B cell (primary cell): ENCODE measurements at regions not wholly inside any gene's neighbourhood (a gene's known extent, or its start where the extent isn't known, plus 50 kb on each side); places are given as distances from the start of the nearest gene placed in this dataset.

Experiments used
- ATAC-seq: fragments of 200-7000 bp; cut with Tn5 transposase; one replicate; pipeline ENCODE4 v1.10.0; 2021; ENCODE audit warnings: low read depth, mild to moderate bottlenecking, moderate number of reproducible peaks, moderate library complexity
- CTCF ChIA-PET: fragments of 350-600 bp; sonication (Branson Sonifier 250); formaldehyde crosslinking; loops from one replicate; lab custom pipeline; 2021; ENCODE audit warnings: antibody characterized with exemption, inconsistent platforms; lab: Charles Lee
- POLR2A ChIA-PET: fragments of 350-600 bp; sonication (Branson Sonifier 250); formaldehyde crosslinking; loops from one replicate; lab custom pipeline; 2021; ENCODE audit warnings: antibody characterized with exemption; lab: Charles Lee
- DNase-seq: peaks from one replicate; pipeline ENCODE4 v3.0.0; 2013
- H2AFZ ChIP-seq: 2 replicates; pipeline ENCODE4 v1.6.1; 2012; ENCODE audit warnings: mild to moderate bottlenecking, low read depth, low read length; ENCODE audit not compliant: insufficient read depth, poor library complexity, severe bottlenecking
- H3K27ac ChIP-seq, 2 donors: 1 replicate in 1 of 2; 2 replicates in 1 of 2; pipeline ENCODE4 v1.5.1; 2012 to 2013; ENCODE audit warnings: low read length in 2 of 2, mild to moderate bottlenecking in 2 of 2, moderate library complexity in 1 of 2
- H3K27me3 ChIP-seq, 4 experiments: fragments of 200-600 bp in 1 of 4; sonication (generic) in 1 of 4; replicated peaks in 1 of 4; 1 replicate in 2 of 4; 2 replicates in 2 of 4; pipeline versions ENCODE4 v1.6.1 to v1.7.0; 2013 to 2016; ENCODE audit warnings: low read length in 3 of 4, mild to moderate bottlenecking in 2 of 4, mixed read lengths in 1 of 4, moderate library complexity in 1 of 4; ENCODE audit not compliant: insufficient read depth in 4 of 4, control insufficient read depth in 3 of 4; ENCODE audit errors: control extremely low read depth in 1 of 4
- H3K36me3 ChIP-seq, 2 experiments: replicated peaks in 1 of 2; 1 replicate in 1 of 2; 2 replicates in 1 of 2; pipeline versions ENCODE4 v1.6.1 to v1.7.1; 2013; ENCODE audit warnings: low read length in 1 of 2; ENCODE audit not compliant: insufficient read depth in 2 of 2, control insufficient read depth in 1 of 2; ENCODE audit errors: control extremely low read depth in 1 of 2, extremely low read depth in 1 of 2
- H3K4me1 ChIP-seq, 2 donors: fragments of 200-600 bp in 1 of 2; sonication (generic) in 1 of 2; 1 replicate in 1 of 2; 2 replicates in 1 of 2; pipeline versions ENCODE4 v1.5.1 to v1.6.1; 2013 to 2017; ENCODE audit warnings: low read length in 2 of 2; ENCODE audit not compliant: control insufficient read depth in 2 of 2, insufficient read depth in 2 of 2
- H3K4me2 ChIP-seq: replicated peaks from 2 replicates; pipeline ENCODE3; 2012; ENCODE audit warnings: mild to moderate bottlenecking, low read depth, low read length; ENCODE audit not compliant: poor library complexity, severe bottlenecking
- H3K4me3 ChIP-seq, 5 experiments: fragments of 200-600 bp in 1 of 5; sonication (generic) in 1 of 5; 1 replicate in 3 of 5; 2 replicates in 2 of 5; pipeline versions ENCODE4 v1.5.1 to v1.7.0; 2011 to 2016; ENCODE audit warnings: low read length in 4 of 5, mild to moderate bottlenecking in 4 of 5, low read depth in 2 of 5, control low read depth in 1 of 5, moderate library complexity in 1 of 5; ENCODE audit not compliant: insufficient read depth in 1 of 5; ENCODE audit errors: control extremely low read depth in 1 of 5, extremely low read depth in 1 of 5
- H3K79me2 ChIP-seq: fragments of 200-600 bp; sonication (generic); one replicate; pipeline ENCODE4 v1.6.0; 2016; ENCODE audit warnings: low read length; ENCODE audit not compliant: control insufficient read depth, insufficient read depth
- H3K9ac ChIP-seq: fragments of 200-600 bp; sonication (generic); 2 replicates; pipeline ENCODE4 v1.6.1; 2017; ENCODE audit warnings: mild to moderate bottlenecking, low read length, moderate library complexity
- H3K9me3 ChIP-seq, 3 donors: one replicate each; pipeline versions ENCODE4 v1.6.1 to v1.7.1; 2013; ENCODE audit warnings: low read length in 2 of 3; ENCODE audit not compliant: control insufficient read depth in 2 of 3, insufficient read depth in 1 of 3; ENCODE audit errors: control extremely low read depth in 1 of 3
- H4K20me1 ChIP-seq: 2 replicates; pipeline ENCODE4 v1.6.0; 2012; ENCODE audit warnings: mild to moderate bottlenecking, low read length; ENCODE audit not compliant: insufficient read depth, control insufficient read depth, poor library complexity, severe bottlenecking
- H3K27ac Mint-ChIP-seq: one replicate; pipeline ENCODE4 v1.8.0; 2021; ENCODE audit warnings: mixed read lengths
- H3K27me3 Mint-ChIP-seq: one replicate; pipeline ENCODE4 v1.8.0; 2021; ENCODE audit warnings: mixed read lengths
- H3K4me1 Mint-ChIP-seq: one replicate; pipeline ENCODE4 v1.8.0; 2021; ENCODE audit warnings: mixed read lengths
- H3K4me3 Mint-ChIP-seq: one replicate; pipeline ENCODE4 v1.8.0; 2021; ENCODE audit warnings: mixed read lengths
- H3K9me3 Mint-ChIP-seq: one replicate; pipeline ENCODE4 v1.8.0; 2022; ENCODE audit warnings: mixed read lengths; ENCODE audit not compliant: insufficient read depth
- CTCF ChIP-seq: fragments of 200-600 bp; IDR thresholded peaks from one replicate; pipeline ENCODE4 v1.8.0; 2022; ENCODE audit warnings: antibody characterized with exemption, mild to moderate bottlenecking
- EZH2 ChIP-seq: IDR thresholded peaks from 2 replicates; pipeline ENCODE4 v1.6.1; 2012; ENCODE audit warnings: borderline replicate concordance, low read depth, mild to moderate bottlenecking, moderate library complexity, low read length; ENCODE audit not compliant: insufficient read depth, poor library complexity, severe bottlenecking
- WGBS: methylation state at CpG from one replicate; pipeline ENCODE4 v1.1.5; 2013; ENCODE audit warnings: missing lambda C conversion rate; ENCODE audit not compliant: insufficient coverage; 5-methylcytosine and 5-hydroxymethylcytosine counted together
- intact Hi-C: fragments of 100-400 bp; cut with micrococcal nuclease; formaldehyde crosslinking; loops from one replicate; pipeline ENCODE4 v1.10.0; 2022

GRCh38 chr4:53816561-53816960, 225.3 kb upstream of the LNX1 start:
- DNase-seq (no peak), ATAC-seq (no peak)
- H3K27me3 ChIP-seq, result peaks cover 0 to 5% (median 0%) of the 10 kb centered on the region in 4 experiments
- H3K9ac ChIP-seq, result no peak overlapping the region
- TF ChIP-seq CTCF (no peak), EZH2 (no peak)
- no peaks in the 10 kb centered on the region for H3K79me2 ChIP-seq
- no peaks in the 10 kb centered on the region for H3K4me1 ChIP-seq
- no peak overlapping the region for H3K4me3 ChIP-seq
- no peak overlapping the region for H2AFZ ChIP-seq
- H4K20me1 ChIP-seq, result no peaks in the 10 kb centered on the region
- Mint-ChIP-seq H3K4me1 (no peaks in the 10 kb centered on the region), H3K9me3 (no peaks in the 10 kb centered on the region), H3K27me3 (no peaks in the 10 kb centered on the region), H3K27ac (no peak overlapping the region), H3K4me3 (no peak overlapping the region)
- intact Hi-C loops, result no loop called here
- H3K4me2 ChIP-seq, result no peak overlapping the region
- no peaks in the 10 kb centered on the region for H3K9me3 ChIP-seq
- ChIA-PET CTCF (interaction anchor here (1.3 kb wide), 1 partner anchor 12 kb away, joined by 3 read pairs; no protein-coding TSS in a partner anchor), POLR2A (no interaction called here)
- H3K27ac ChIP-seq, result no peak overlapping the region
- H3K36me3 ChIP-seq, result no peaks in the 10 kb centered on the region
- WGBS, result 75% methylated on average over 7 of the region's 10 CpGs

- no peaks in the 10 kb centered on the region for H3K4me1 ChIP-seq
- no peak overlapping the region for H2AFZ ChIP-seq
- 90% methylated on average over 2 of the region's 3 CpGs for WGBS
- ATAC-seq (no peak), DNase-seq (no peak)
- ChIA-PET CTCF (no interaction called here), POLR2A (no interaction called here)
- no peaks in the 10 kb centered on the region for H3K9me3 ChIP-seq
- no peak overlapping the region for H3K27ac Mint-ChIP-seq
- H3K27me3 ChIP-seq, result peaks cover 0 to 5% (median 0%) of the 10 kb centered on the region in 4 experiments
- no peaks in the 10 kb centered on the region for H4K20me1 ChIP-seq
- no peak overlapping the region for H3K4me3 ChIP-seq
- no peak overlapping the region for H3K4me2 ChIP-seq
- H3K9ac ChIP-seq, result no peak overlapping the region
- intact Hi-C loops, result no loop called here
- no peak overlapping the region for H3K4me3 Mint-ChIP-seq
- H3K27ac ChIP-seq, result no peak overlapping the region
- H3K79me2 ChIP-seq, result no peaks in the 10 kb centered on the region
- H3K9me3 Mint-ChIP-seq, result no peaks in the 10 kb centered on the region
- H3K27me3 Mint-ChIP-seq, result no peaks in the 10 kb centered on the region
- no peaks in the 10 kb centered on the region for H3K4me1 Mint-ChIP-seq
- TF ChIP-seq CTCF, result no peak
- no peak for TF ChIP-seq EZH2
- no peaks in the 10 kb centered on the region for H3K36me3 ChIP-seq
Observed at GRCh38 chr4:53815281-53815680, 224.0 kb upstream of the LNX1 start.
